Upper lobe of left lung (tissue), 4 donors: ENCODE measurements at regions not wholly inside any gene's neighbourhood (a gene's known extent, or its start where the extent isn't known, plus 50 kb on each side); places are given as distances from the start of the nearest gene placed in this dataset.

Experiments
- POLR2A ChIP-seq, 4 donors: fragments of 450-650 bp; IDR thresholded peaks; one replicate each; pipeline ENCODE4 v1.5.1; 2016 to 2017; ENCODE audit warnings: antibody characterized with exemption in 4 of 4, mild to moderate bottlenecking in 2 of 4
- POLR2AphosphoS5 ChIP-seq, 2 donors: sonication (generic); formaldehyde crosslinking; IDR thresholded peaks; one replicate each; pipeline ENCODE4 v1.5.1; 2017; ENCODE audit warnings: antibody characterized with exemption in 2 of 2
- TF ChIP-seq, protein P1 (sequence below), 6 experiments: fragments of 450-650 bp in 4 of 6; fragments of 200-600 bp in 2 of 6; sonication (generic) in 2 of 6; IDR thresholded peaks; one replicate each; pipeline ENCODE4 v1.5.1; 2016 to 2019; ENCODE audit warnings: antibody characterized with exemption in 6 of 6

GRCh38 chr12:46112364-46112763 lies 122.0 kb upstream of the SCAF11 start:
- TF ChIP-seq, protein P1, sequence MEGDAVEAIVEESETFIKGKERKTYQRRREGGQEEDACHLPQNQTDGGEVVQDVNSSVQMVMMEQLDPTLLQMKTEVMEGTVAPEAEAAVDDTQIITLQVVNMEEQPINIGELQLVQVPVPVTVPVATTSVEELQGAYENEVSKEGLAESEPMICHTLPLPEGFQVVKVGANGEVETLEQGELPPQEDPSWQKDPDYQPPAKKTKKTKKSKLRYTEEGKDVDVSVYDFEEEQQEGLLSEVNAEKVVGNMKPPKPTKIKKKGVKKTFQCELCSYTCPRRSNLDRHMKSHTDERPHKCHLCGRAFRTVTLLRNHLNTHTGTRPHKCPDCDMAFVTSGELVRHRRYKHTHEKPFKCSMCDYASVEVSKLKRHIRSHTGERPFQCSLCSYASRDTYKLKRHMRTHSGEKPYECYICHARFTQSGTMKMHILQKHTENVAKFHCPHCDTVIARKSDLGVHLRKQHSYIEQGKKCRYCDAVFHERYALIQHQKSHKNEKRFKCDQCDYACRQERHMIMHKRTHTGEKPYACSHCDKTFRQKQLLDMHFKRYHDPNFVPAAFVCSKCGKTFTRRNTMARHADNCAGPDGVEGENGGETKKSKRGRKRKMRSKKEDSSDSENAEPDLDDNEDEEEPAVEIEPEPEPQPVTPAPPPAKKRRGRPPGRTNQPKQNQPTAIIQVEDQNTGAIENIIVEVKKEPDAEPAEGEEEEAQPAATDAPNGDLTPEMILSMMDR (IDR thresholded peaks at IDR 0.05) = no peak
- TF ChIP-seq POLR2AphosphoS5 (IDR thresholded peaks at IDR 0.05) (no peak), POLR2A (IDR thresholded peaks at IDR 0.05) (no peak)
